Omental fat pad (tissue), 3 donors: ENCODE measurements at regions not wholly inside any gene's neighbourhood (a gene's known extent, or its start where the extent isn't known, plus 50 kb on each side); places are given as distances from the start of the nearest gene placed in this dataset.

Source experiments
- ATAC-seq: fragments of 150-250 bp; one replicate; pipeline ENCODE4 v1.9.1; 2016; ENCODE audit warnings: mild to moderate bottlenecking, moderate library complexity; ENCODE audit not compliant: low FRiP score
- DNase-seq: peaks from one replicate; pipeline ENCODE4 v3.0.0-alpha.2; 2019; ENCODE audit warnings: low spot score
- CTCF ChIP-seq, 3 donors: fragments of 450-650 bp; IDR thresholded peaks; one replicate each; pipeline ENCODE4 v1.5.1; 2016 to 2017; ENCODE audit warnings: antibody characterized with exemption in 3 of 3, mild to moderate bottlenecking in 3 of 3, moderate library complexity in 2 of 3

- no peak for ATAC-seq
- no peak for TF ChIP-seq CTCF (IDR thresholded peaks at IDR 0.05)
- DNase-seq = no peak
Observed at GRCh38 chr6:154561750-154562149, 51.3 kb upstream of the CNKSR3 start.

GRCh38 chr6:154565331-154565730 is 54.8 kb upstream of the CNKSR3 start:
- no peak for TF ChIP-seq CTCF (IDR thresholded peaks at IDR 0.05)
- no peak for DNase-seq

DNA sequence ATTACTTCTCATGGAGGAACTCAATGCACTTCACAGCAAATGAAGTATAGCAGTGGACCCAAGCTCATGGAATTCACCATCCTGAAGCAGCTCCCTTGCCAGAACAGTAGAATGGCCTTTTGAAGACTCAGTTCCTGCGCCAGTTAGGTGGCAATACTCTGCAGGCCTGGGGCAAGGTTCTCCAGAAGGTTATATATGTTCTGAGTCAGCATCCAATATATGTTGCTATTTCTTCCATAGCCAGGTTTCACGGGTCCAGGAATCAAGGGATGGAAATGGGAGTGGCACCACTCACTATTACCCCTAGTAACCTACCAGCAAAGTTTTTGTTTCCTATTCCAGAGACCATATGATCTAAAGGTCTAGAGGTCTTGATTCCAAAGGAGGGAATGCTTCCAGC is 56.4 kb upstream of the CNKSR3 start:
- no peak for TF ChIP-seq CTCF (IDR thresholded peaks at IDR 0.05)
- DNase-seq (no peak), ATAC-seq (no peak)

More at GRCh38 chr6:154565331-154565730, 54.8 kb upstream of the CNKSR3 start:
- ATAC-seq = no peak

GRCh38 chr6:154567695-154568220 is 57.3 kb upstream of the CNKSR3 start:
- ATAC-seq (no peak), DNase-seq (no peak)
- no peak for TF ChIP-seq CTCF (IDR thresholded peaks at IDR 0.05)

- no peak for DNase-seq
- no peak for TF ChIP-seq CTCF (IDR thresholded peaks at IDR 0.05)
- ATAC-seq = no peak
Observed at GRCh38 chr6:154569156-154569862, 58.8 kb upstream of the CNKSR3 start.

DNA sequence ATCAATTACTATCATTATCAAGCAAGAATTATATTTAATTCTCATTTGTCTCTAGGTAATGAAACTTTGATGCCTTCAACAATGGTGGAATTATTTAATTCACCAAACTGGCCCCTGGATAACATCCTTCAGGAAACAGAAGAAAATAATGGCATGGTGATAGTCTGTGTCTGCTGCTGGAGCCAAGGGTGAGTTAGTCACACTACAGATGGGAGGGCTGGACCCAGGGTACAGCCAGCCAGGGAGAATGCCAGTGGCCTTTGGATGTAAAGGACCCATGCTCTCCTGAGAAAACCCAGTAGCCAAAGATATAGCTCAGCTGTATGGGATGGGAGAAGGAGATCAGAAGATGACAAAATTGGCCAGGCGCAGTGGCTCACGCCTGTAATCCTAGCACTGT is 60.0 kb upstream of the CNKSR3 start:
- ATAC-seq = no peak
- DNase-seq = no peak
- TF ChIP-seq CTCF (IDR thresholded peaks at IDR 0.05) = no peak

- DNase-seq (no peak), ATAC-seq (no peak)
- TF ChIP-seq CTCF (IDR thresholded peaks at IDR 0.05) = no peak
Observed at GRCh38 chr6:154572556-154572955, 62.1 kb upstream of the CNKSR3 start.
